Glomerular visceral epithelial cell (primary cell): ENCODE measurements at regions not wholly inside any gene's neighbourhood (a gene's known extent, or its start where the extent isn't known, plus 50 kb on each side); places are given as distances from the start of the nearest gene placed in this dataset.

ENCODE experiments used
- DNase-seq: peaks from one replicate; pipeline ENCODE4 v3.0.0-alpha.2; 2016; ENCODE audit errors: extremely low spot score

- no peak for DNase-seq
Observed at GRCh38 chr11:130639369-130639768, 190.9 kb downstream of the ADAMTS15 start.

- DNase-seq: no peak
Observed at GRCh38 chr11:130640526-130640925, 192.1 kb downstream of the ADAMTS15 start.

GRCh38 chr11:130641876-130642275 lies 193.4 kb downstream of the ADAMTS15 start:
- DNase-seq: no peak

- no peak for DNase-seq
Observed at GRCh38 chr11:130642994-130643393, 194.5 kb downstream of the ADAMTS15 start.

GRCh38 chr11:130644187-130644586 lies 195.7 kb downstream of the ADAMTS15 start:
- DNase-seq: no peak

GRCh38 chr11:130645164-130645842 lies 196.9 kb downstream of the ADAMTS15 start:
- no peak for DNase-seq

GRCh38 chr11:130645843-130646197 lies 197.4 kb downstream of the ADAMTS15 start:
- DNase-seq: no peak

GRCh38 chr11:130646881-130647280 lies 198.4 kb downstream of the ADAMTS15 start:
- no peak for DNase-seq

GRCh38 chr11:130647371-130647770 lies 198.9 kb downstream of the ADAMTS15 start:
- no peak for DNase-seq

- no peak for DNase-seq
Observed at GRCh38 chr11:130649801-130650200, 201.4 kb downstream of the ADAMTS15 start.

GRCh38 chr11:130650456-130651030 lies 202.1 kb downstream of the ADAMTS15 start:
- no peak for DNase-seq

- DNase-seq: no peak
Observed at GRCh38 chr11:130651066-130651855, 202.8 kb downstream of the ADAMTS15 start.

- DNase-seq: peak; percentile 16
Observed at GRCh38 chr11:130652671-130653335, 204.4 kb downstream of the ADAMTS15 start.

- DNase-seq: peak; percentile 39
Observed at GRCh38 chr11:130653838-130654636, 205.6 kb downstream of the ADAMTS15 start.

GRCh38 chr11:130655300-130655699 lies 206.9 kb downstream of the ADAMTS15 start:
- no peak for DNase-seq

- DNase-seq: no peak
Observed at GRCh38 chr11:130666781-130667251, 218.4 kb downstream of the ADAMTS15 start.

- DNase-seq: no peak
Observed at GRCh38 chr11:130668751-130669150, 220.3 kb downstream of the ADAMTS15 start.

GRCh38 chr11:130670200-130670599 lies 221.8 kb downstream of the ADAMTS15 start:
- DNase-seq: no peak

GRCh38 chr11:130671801-130672700 lies 223.6 kb downstream of the ADAMTS15 start:
- DNase-seq: peak; percentile 85

- DNase-seq: peak; percentile 85
Observed at GRCh38 chr11:130672911-130673310, 224.5 kb downstream of the ADAMTS15 start.
